CD4-positive, alpha-beta T cell treated with Interleukin-17A for 1 hour (primary cell): ENCODE measurements at regions not wholly inside any gene's neighbourhood (a gene's known extent, or its start where the extent isn't known, plus 50 kb on each side); places are given as distances from the start of the nearest gene placed in this dataset.

Experiments used
- DNase-seq: peaks from one replicate; pipeline ENCODE4 v3.0.0-alpha.2; 2020

- DNase-seq = no peak
Measured at GRCh38 chr19:28929006-28929405, 283.9 kb downstream of the UQCRFS1 start.

GRCh38 chr19:28927456-28927855 is 285.5 kb downstream of the UQCRFS1 start:
- DNase-seq = no peak

GRCh38 chr19:28920269-28921066 is 292.5 kb downstream of the UQCRFS1 start:
- DNase-seq = no peak

- DNase-seq = no peak
Measured at GRCh38 chr19:28917621-28918020, 295.3 kb downstream of the UQCRFS1 start.

- DNase-seq = no peak
Measured at GRCh38 chr19:28915737-28916460, 297.1 kb downstream of the UQCRFS1 start.

GRCh38 chr19:28915202-28915601 is 297.7 kb downstream of the UQCRFS1 start:
- DNase-seq = no peak

DNA sequence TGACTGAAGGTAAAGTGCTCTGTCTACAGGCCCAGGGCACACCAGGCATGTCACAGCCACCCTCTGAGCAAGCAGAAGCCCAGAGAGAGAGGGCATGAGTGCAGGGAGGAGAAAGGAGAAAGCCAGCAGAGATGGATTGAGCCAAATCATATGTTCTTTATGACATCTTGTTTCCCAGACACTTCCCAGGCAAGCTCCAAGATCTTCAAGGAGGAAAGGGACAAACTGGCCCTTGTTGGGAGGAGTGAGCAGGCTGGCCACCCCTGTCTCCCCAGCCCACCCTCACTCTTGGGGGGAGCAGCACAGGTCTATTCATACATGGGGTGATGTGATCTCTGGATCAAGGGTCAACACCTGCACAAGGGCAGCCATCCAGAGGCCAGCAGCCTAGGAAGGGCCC is 298.8 kb downstream of the UQCRFS1 start:
- DNase-seq = no peak

DNA sequence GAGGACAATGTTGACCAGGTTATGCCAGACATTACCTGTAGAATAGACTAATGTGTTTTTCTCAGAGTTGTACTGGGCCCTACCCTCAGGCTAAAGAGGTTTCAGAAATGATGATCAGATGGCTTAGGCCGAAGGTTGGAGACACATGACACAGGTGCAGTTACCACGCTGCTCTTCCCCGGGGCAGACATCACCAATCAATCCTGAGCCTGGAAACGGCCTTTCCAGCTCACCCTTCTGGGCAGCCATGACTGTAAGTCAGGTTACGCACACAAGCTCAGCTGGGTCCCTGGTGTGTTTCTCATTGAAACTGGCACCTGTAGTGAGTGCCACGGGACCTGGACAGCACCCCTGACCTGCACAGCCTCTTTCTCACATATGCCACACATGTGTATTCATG is 299.3 kb downstream of the UQCRFS1 start:
- no peak for DNase-seq

DNA sequence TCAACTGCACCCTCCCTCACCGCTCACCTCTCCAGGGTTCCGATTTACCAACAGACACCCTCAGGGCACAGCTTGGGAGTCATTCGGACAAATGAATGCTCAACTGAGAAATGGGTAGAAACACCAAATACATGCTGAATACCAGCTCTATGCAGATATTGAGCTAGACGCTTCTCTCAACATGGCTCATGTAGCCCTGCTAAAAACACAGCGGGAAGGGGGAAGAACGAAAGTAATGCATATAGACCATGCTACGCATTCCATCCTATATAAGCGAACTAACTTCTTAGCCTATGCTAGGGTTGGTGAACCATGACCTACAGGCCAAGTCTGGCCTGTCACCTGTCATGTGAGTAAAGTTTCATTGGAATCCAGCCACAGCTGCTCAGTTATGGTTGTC is 304.0 kb downstream of the UQCRFS1 start:
- DNase-seq = no peak

GRCh38 chr19:28907534-28907933 is 305.4 kb downstream of the UQCRFS1 start:
- DNase-seq = no peak

- no peak for DNase-seq
Measured at GRCh38 chr19:28905996-28906395, 307.0 kb downstream of the UQCRFS1 start.

DNA sequence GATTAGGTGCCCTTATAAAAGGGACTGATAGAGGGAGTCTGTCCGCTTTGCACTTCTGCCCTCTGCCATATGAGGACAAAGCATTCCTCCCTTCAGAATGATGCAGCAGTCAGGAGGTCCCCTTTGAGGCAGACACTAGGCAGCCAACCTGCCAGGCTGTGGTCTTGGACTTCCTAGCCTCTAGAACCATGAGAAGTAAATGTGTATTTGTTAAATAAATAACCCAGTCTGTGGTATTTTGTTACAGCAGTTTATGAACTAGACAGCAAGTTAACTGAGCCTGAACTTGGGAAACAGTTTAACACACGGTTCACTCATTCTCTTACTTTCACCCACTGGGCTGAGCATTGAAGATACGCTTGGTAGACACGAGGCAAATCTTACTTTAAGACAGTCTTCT is 313.2 kb downstream of the UQCRFS1 start:
- no peak for DNase-seq

- DNase-seq = no peak
Measured at GRCh38 chr19:28898249-28898648, 314.7 kb downstream of the UQCRFS1 start.

GRCh38 chr19:28889941-28890670 is 322.8 kb downstream of the UQCRFS1 start:
- DNase-seq = no peak

DNA sequence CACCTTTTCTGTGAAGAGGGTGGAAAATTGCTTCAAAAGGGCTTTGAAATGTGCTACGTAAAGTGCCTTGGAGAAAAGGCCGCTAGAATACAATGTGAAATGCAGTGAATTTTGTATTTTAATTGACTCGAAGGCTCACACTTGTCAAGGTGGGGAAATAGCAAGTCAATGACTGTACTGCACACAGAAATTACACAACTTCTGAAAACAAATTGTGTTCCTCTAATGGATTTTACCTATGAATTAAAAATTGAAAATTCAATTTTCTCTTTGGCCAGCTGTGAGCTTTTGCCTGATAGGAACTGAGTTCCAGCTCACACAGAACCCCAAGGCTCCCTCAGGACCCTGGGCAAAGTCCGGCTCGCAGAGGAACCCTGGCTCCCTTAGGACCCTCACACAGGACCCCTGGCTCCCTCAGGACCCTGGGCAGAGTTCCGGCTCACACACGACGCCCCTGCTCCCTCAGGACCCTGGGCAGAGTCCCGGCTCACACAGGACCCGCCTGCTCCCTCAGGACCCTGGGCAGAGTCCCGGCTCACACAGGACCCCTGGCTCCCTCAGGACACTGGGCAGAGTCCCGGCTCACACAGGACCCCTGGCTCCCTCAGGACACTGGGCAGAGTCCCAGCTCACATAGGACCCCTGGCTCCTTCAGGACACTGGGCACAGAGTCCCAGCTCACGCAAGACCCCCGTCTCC is 324.9 kb downstream of the UQCRFS1 start:
- DNase-seq = no peak

DNA sequence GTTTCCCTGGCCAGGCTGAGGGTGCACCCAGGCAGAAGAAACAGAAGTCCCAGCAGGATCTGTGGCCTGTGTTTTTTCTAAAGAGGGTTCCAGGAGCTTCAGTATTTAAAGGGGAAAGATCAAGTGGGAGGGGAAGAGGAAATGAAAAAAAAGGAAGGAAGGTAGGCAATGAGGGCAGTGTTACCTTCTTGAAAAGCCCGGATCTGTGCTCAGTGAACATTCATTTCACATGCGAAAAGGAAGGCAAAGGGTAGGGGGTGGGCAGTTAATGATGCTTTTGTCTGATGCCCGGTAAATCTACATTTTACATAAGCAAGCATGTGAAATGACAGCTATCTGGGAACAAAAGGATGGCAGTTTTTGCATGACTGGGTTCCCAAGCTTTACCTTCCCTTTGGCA is 326.2 kb downstream of the UQCRFS1 start:
- no peak for DNase-seq

- DNase-seq = no peak
Measured at GRCh38 chr19:28885965-28886364, 327.0 kb downstream of the UQCRFS1 start.

DNA sequence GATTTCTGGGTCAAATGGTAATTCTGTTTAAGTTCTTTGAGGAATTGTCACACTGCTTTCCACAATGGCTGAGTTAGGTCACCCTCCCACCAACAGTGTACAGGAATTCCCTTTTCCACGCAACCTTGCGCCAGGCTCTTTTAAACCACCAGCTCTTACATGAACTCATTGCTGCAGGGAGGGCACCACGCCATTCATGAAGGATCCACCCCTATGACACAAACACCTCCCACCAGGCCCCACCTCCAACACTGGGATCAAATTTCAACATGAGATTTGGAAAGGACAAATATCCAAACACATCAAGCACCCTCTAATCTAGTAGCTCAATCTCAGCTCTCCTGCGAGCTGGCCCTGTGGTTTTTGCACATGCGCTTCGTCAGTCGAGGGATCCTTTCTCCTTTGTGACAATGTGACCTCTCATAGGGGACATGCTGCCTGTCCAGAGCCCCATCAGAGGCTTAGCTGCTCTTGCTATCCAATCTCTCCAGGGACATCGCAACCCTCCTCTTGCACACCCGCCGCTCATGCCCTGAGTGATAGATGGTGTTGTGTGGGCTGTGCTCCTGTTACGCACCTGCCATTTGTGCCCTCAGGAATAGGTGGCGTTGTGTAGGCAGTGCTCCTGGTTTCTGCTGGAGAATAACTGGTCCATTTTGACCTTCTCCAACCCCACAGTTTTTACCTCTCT is 328.0 kb downstream of the UQCRFS1 start:
- DNase-seq = no peak

- DNase-seq = no peak
Measured at GRCh38 chr19:28883241-28883693, 329.7 kb downstream of the UQCRFS1 start.

DNA sequence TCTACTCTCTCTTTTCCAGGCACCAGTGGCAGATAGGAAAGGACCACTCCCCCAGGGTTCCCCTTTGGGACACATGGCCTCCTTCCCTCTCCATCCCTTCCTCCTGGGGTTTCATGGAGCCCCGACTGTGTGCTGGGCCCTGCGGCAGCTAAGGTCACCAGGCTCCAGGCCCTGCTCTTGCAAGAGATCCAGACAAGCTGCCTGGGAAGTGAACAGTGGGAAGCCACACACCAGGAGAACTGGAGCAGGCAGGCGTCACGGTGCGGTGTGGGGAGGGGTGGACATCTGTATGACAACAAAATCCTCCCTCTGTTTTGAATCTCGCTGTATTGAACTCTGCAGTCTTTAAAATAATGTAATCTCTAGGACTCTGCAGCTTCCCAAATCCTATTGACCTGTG is 330.1 kb downstream of the UQCRFS1 start:
- DNase-seq = no peak

DNA sequence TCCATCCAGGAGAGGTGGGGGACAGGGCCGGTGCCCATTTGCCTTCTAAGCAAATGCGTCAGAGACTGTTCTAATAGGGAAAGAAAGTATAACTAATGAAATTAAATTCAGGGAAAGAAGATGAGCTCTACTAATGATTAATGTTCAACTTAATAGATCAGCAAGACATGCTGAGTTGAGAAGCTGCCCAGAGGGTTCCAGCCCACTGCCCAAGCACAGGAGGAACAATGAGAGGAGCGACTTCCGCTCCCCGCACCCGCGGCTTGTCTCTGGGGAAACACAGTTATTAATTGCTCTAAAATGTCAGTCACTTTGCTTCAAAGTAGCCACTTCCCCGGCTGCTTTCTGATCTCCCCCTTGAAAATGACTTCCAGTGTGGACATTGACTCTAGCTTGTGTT is 331.3 kb downstream of the UQCRFS1 start:
- no peak for DNase-seq

DNA sequence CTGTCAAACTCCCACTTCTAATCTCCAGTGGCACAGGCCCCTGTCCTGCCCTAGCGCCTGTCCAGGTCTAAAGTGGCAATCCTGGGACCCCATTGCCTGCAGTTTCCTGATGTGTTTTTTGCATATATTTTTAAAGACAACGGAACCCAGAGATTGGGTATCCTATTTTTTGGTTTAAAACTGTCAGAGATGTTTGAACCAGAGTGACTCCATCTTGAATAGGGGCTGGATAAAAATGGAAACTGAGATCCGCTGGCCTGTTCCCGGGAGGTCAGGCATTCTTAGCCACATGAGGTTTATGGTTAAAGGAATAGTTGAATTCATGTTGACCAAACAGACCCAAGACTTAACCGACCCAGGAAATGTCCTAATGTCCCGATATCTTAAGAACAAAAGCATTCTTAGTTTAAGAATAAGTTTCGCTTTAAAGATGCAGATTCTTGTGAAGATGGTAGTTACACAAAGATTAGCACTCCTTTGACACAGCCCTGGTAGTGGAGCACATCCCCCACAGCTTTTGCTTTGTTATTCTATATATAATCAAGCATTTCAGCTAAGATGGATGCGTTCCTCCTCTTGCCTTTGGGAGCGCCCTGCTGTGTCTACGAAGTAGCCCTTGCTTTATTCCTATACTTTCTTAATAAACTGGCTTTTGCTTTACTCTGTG is 332.1 kb downstream of the UQCRFS1 start:
- no peak for DNase-seq
